ENCODE measurements at regions not wholly inside any gene's neighbourhood (a gene's known extent, or its start where the extent isn't known, plus 50 kb on each side); places are given as distances from the start of the nearest gene placed in this dataset.

DNA sequence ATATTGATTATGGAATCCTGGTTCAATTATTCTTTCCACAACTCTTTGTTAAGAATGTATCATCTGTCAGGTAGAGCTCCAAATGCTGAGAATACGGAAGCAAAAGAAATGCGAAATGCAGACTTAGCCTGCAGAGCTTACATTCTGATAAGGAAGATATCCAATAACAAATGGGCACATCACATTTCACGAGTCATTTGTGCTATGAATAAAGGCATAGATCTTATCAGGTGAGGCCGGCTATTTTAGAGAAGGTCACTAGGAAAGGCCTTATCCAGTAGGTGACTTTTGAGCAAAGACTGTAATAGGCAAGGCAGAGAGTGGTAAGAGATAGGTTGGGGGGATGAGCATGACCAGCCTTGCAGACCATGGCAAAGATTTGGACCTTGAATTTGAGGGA, 174.3 kb upstream of the SERPINE2 start:
- no peak overlapping the region for H3K4me3 ChIP-seq
- no peaks in the 10 kb centered on the region for H3K4me1 ChIP-seq
- TF ChIP-seq, protein P1, sequence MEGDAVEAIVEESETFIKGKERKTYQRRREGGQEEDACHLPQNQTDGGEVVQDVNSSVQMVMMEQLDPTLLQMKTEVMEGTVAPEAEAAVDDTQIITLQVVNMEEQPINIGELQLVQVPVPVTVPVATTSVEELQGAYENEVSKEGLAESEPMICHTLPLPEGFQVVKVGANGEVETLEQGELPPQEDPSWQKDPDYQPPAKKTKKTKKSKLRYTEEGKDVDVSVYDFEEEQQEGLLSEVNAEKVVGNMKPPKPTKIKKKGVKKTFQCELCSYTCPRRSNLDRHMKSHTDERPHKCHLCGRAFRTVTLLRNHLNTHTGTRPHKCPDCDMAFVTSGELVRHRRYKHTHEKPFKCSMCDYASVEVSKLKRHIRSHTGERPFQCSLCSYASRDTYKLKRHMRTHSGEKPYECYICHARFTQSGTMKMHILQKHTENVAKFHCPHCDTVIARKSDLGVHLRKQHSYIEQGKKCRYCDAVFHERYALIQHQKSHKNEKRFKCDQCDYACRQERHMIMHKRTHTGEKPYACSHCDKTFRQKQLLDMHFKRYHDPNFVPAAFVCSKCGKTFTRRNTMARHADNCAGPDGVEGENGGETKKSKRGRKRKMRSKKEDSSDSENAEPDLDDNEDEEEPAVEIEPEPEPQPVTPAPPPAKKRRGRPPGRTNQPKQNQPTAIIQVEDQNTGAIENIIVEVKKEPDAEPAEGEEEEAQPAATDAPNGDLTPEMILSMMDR (IDR thresholded peaks at IDR 0.05) = no peak
- intact Hi-C loops (cut with DNase I) = no loop called here
- H3K27me3 ChIP-seq = no peaks in the 10 kb centered on the region
- no peak overlapping the region for H3K27ac ChIP-seq
- no peaks in the 10 kb centered on the region for H3K9me3 ChIP-seq
- DNase-seq = no peak
- no peaks in the 10 kb centered on the region for H3K36me3 ChIP-seq
- H3K9ac ChIP-seq (ENCODE audit: low read depth in 2 of 2, low read length in 2 of 2) = no peak overlapping the region

GRCh38 chr2:224211791-224212190, 172.7 kb upstream of the SERPINE2 start:
- no peak for DNase-seq
- Histone ChIP-seq H3K9ac (ENCODE audit: low read depth in 2 of 2, low read length in 2 of 2) (no peak overlapping the region), H3K4me1 (no peaks in the 10 kb centered on the region), H3K9me3 (no peaks in the 10 kb centered on the region), H3K27ac (no peak overlapping the region), H3K4me3 (no peak overlapping the region), H3K36me3 (no peaks in the 10 kb centered on the region), H3K27me3 (no peaks in the 10 kb centered on the region)
- intact Hi-C loops (cut with DNase I) = no loop called here
- TF ChIP-seq, protein P1 (IDR thresholded peaks at IDR 0.05) = no peak

GRCh38 chr2:224211181-224211480, 172.0 kb upstream of the SERPINE2 start:
- Histone ChIP-seq H3K36me3 (no peaks in the 10 kb centered on the region), H3K9ac (ENCODE audit: low read depth in 2 of 2, low read length in 2 of 2) (no peak overlapping the region), H3K27me3 (no peaks in the 10 kb centered on the region), H3K4me3 (no peak overlapping the region), H3K4me1 (no peaks in the 10 kb centered on the region), H3K27ac (no peak overlapping the region), H3K9me3 (no peaks in the 10 kb centered on the region)
- no peak for DNase-seq
- intact Hi-C loops (cut with DNase I) = no loop called here
- TF ChIP-seq, protein P1 (IDR thresholded peaks at IDR 0.05) = no peak

DNA sequence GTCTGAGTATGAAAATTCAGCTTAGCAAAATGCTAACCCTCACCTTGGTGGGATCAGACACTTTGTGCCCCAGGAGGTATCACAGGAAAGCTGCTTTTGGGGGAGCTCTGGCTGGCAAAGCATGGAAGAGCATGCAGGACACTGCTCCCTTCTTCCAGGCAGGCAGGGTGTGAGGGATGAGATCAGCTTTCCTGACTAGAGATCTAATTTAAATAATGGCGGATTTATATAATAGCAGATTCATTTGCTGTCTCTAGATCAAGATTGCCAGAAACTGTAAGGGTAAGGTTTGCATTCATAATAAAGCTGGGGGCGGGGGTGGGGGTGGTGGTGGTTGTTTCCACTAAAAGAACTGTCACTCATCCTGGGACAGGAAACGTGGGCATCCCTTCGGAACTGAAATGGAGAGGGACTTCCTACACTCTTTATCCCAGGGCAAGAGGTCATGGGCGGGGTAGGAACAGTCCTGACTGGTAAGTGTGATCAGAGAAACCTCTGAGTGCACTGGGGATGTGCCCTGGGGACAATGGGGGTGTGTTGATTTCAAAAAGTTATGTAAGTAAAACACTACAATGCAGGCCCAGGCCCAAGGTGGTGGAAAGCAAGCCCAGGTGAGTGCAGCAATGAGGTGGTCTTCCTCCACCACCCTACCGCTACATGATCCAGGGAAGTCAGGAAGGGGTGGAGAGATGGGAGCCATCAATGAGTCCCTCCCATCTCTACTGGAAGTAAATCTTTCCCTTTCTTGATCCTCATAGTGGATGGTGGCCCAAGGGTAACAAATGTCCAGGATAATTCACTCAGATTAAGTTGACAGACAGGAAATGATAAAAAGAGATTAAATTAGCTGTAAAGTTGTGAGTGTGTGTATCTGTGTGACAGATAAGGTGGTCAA, 171.4 kb upstream of the SERPINE2 start:
- Histone ChIP-seq H3K4me3 (no peak overlapping the region), H3K4me1 (no peaks in the 10 kb centered on the region), H3K9ac (ENCODE audit: low read depth in 2 of 2, low read length in 2 of 2) (no peak overlapping the region), H3K9me3 (no peaks in the 10 kb centered on the region), H3K27me3 (no peaks in the 10 kb centered on the region), H3K27ac (no peak overlapping the region), H3K36me3 (no peaks in the 10 kb centered on the region)
- TF ChIP-seq, protein P1 (IDR thresholded peaks at IDR 0.05) = no peak
- DNase-seq = no peak
- intact Hi-C loops (cut with DNase I) = no loop called here

DNA sequence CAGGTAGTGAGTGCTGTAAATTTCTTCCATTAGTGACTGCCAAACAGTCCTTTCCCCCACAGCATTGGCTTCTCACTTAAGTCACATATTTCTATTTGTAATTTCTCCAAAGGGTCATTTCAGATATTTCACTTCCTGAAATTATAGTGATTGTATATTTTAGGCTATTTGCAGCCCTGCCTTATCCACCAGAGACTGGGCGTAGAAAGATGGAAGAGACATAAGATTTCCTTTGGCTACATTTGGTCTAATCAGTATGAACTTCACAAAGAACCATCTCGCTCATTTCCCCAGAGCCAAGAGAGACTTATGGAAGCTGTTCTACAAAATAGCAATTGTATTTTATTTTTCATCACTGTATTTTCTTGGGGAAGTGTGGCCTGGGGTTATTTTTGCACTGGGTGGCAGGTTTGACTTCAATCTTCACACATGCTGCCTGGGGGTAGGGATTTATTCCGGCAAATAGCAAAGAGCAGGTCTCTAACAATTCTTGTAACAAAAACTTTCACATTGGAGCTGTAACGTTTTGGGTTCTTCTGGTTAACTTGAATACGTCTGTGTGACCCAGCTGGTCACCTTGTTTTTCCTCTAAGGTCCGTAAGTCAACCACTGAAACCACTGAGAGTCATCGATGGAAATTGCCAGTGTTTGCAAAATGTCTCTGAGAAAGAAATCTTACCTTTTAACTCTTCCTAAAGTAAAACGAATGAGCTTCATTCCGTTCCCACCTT, 170.6 kb upstream of the SERPINE2 start:
- DNase-seq = no peak
- Histone ChIP-seq H3K4me1 (no peaks in the 10 kb centered on the region), H3K4me3 (no peak overlapping the region), H3K27me3 (no peaks in the 10 kb centered on the region), H3K36me3 (no peaks in the 10 kb centered on the region), H3K27ac (no peak overlapping the region), H3K9me3 (no peaks in the 10 kb centered on the region), H3K9ac (ENCODE audit: low read depth in 2 of 2, low read length in 2 of 2) (no peak overlapping the region)
- TF ChIP-seq, protein P1 (IDR thresholded peaks at IDR 0.05) = no peak
- intact Hi-C loops (cut with DNase I) = no loop called here
